ENCODE measurements at regions not wholly inside any gene's neighbourhood (a gene's known extent, or its start where the extent isn't known, plus 50 kb on each side); places are given as distances from the start of the nearest gene placed in this dataset.

DNA sequence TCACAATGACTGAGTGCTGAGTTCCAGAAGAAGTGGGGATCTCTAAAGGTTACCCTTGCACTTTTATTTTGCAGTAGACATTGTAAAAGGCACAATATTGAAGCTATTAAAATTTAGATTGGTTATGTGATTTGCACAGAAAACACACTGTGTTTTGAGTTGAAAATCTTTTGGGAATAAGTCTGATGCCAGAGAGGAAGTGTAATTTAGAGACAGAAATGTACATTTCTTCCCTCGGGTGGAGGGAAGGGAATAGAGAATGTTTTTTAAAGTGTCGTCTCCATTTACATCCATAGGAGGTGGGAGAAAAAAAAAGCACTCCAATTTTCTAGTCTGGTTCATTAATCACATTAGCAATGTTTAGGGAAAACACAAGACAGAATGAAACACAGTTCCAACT, 465.8 kb downstream of the OLFM4 start:
- TF ChIP-seq EZH2 (IDR thresholded peaks at IDR 0.05; ENCODE audit: borderline replicate concordance, low read depth, low read length, poor library complexity, severe bottlenecking): no peak
- TF ChIP-seq, protein P1, sequence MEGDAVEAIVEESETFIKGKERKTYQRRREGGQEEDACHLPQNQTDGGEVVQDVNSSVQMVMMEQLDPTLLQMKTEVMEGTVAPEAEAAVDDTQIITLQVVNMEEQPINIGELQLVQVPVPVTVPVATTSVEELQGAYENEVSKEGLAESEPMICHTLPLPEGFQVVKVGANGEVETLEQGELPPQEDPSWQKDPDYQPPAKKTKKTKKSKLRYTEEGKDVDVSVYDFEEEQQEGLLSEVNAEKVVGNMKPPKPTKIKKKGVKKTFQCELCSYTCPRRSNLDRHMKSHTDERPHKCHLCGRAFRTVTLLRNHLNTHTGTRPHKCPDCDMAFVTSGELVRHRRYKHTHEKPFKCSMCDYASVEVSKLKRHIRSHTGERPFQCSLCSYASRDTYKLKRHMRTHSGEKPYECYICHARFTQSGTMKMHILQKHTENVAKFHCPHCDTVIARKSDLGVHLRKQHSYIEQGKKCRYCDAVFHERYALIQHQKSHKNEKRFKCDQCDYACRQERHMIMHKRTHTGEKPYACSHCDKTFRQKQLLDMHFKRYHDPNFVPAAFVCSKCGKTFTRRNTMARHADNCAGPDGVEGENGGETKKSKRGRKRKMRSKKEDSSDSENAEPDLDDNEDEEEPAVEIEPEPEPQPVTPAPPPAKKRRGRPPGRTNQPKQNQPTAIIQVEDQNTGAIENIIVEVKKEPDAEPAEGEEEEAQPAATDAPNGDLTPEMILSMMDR (conservative IDR thresholded peaks at IDR 0.05; ENCODE audit: low read depth, low read length): no peak
- Histone ChIP-seq H3K27me3 (replicated peaks; ENCODE audit: insufficient read depth, low read depth, low read length, poor library complexity) (no peaks in the 10 kb centered on the region), H3K27ac (ENCODE audit: low read depth, low read length, poor library complexity, severe bottlenecking) (no peak overlapping the region), H3K36me3 (ENCODE audit: insufficient read depth, low read length, poor library complexity, severe bottlenecking) (no peaks in the 10 kb centered on the region), H3K4me3 (ENCODE audit: low read depth, low read length, poor library complexity, severe bottlenecking) (no peak overlapping the region), H3K4me1 (ENCODE audit: insufficient read depth, low read length, poor library complexity, severe bottlenecking) (no peaks in the 10 kb centered on the region), H3K9me3 (ENCODE audit: low read depth, low read length, poor library complexity, severe bottlenecking) (no peaks in the 10 kb centered on the region)
- no TSS peak for BruUV-seq (replicated peaks)
- ChIA-PET POLR2A (ENCODE audit: low non-redundant PET) (no interaction called here), CTCF (interaction anchor here (0.6 kb wide), 1 partner anchor 517 kb away, joined by 3 read pairs; no protein-coding TSS in a partner anchor)
- intact Hi-C loops (cut with micrococcal nuclease; ENCODE audit: unreplicated experiment): no loop called here
- DNase-seq (ENCODE audit: low spot score): no peak

DNA sequence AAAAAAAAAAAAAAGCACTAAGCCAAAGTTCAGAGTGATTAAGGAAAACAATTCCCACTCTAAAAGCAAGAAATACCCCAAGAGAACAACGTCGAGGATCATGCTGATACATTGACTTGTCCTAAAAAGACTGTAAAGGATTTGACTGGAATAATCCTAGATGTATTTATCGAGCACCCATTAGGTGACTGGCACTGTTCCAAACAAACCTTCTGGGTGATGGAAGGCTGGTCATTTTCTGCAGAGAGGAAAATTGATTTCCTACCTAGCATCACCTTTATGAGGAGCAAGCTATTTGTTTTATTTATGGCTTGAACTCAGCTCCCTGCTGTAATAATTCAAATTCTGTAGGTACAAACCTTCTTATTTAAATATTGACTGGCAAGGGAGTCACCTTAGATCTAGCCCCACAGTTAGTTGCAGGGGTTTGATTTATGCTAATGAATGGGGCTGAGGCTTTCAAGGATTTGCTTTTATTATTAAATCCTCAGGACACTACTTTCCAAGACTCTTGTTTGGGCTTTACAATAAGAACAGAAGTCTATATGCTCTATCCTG, 471.0 kb downstream of the OLFM4 start:
- no TSS peak for BruUV-seq (replicated peaks)
- intact Hi-C loops (cut with micrococcal nuclease; ENCODE audit: unreplicated experiment): no loop called here
- no peak for TF ChIP-seq EZH2 (IDR thresholded peaks at IDR 0.05; ENCODE audit: borderline replicate concordance, low read depth, low read length, poor library complexity, severe bottlenecking)
- TF ChIP-seq, protein P1 (conservative IDR thresholded peaks at IDR 0.05; ENCODE audit: low read depth, low read length): no peak
- H3K27me3 ChIP-seq (replicated peaks; ENCODE audit: insufficient read depth, low read depth, low read length, poor library complexity): no peaks in the 10 kb centered on the region
- ChIA-PET CTCF (no interaction called here), POLR2A (ENCODE audit: low non-redundant PET) (no interaction called here)
- H3K36me3 ChIP-seq (ENCODE audit: insufficient read depth, low read length, poor library complexity, severe bottlenecking): no peaks in the 10 kb centered on the region
- H3K9me3 ChIP-seq (ENCODE audit: low read depth, low read length, poor library complexity, severe bottlenecking): no peaks in the 10 kb centered on the region
- H3K27ac ChIP-seq (ENCODE audit: low read depth, low read length, poor library complexity, severe bottlenecking): no peak overlapping the region
- no peaks in the 10 kb centered on the region for H3K4me1 ChIP-seq (ENCODE audit: insufficient read depth, low read length, poor library complexity, severe bottlenecking)
- no peak for DNase-seq (ENCODE audit: low spot score)
- H3K4me3 ChIP-seq (ENCODE audit: low read depth, low read length, poor library complexity, severe bottlenecking): no peak overlapping the region

DNA sequence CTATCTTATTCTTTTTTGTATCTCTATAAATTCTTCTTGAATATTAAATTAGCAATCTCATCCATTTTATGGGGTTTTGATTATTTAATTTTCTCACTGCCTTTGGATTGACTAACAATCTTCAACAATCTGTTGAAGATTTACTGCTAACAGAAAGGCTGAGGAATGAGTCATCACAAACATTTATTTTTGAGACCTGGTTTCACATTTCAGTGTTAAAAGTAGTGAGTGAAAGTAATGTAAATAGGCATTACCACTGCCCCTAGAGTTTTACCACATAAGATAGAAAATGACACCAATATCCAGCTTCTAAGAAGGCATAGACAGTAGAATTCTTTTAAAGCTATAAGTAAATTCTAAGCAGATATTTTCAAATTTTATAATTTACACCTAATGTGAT, 472.8 kb downstream of the OLFM4 start:
- no TSS peak for BruUV-seq (replicated peaks)
- H3K27me3 ChIP-seq (replicated peaks; ENCODE audit: insufficient read depth, low read depth, low read length, poor library complexity): no peaks in the 10 kb centered on the region
- H3K9me3 ChIP-seq (ENCODE audit: low read depth, low read length, poor library complexity, severe bottlenecking): no peaks in the 10 kb centered on the region
- no peak overlapping the region for H3K27ac ChIP-seq (ENCODE audit: low read depth, low read length, poor library complexity, severe bottlenecking)
- H3K4me1 ChIP-seq (ENCODE audit: insufficient read depth, low read length, poor library complexity, severe bottlenecking): no peaks in the 10 kb centered on the region
- H3K4me3 ChIP-seq (ENCODE audit: low read depth, low read length, poor library complexity, severe bottlenecking): no peak overlapping the region
- no peak for TF ChIP-seq EZH2 (IDR thresholded peaks at IDR 0.05; ENCODE audit: borderline replicate concordance, low read depth, low read length, poor library complexity, severe bottlenecking)
- TF ChIP-seq, protein P1 (conservative IDR thresholded peaks at IDR 0.05; ENCODE audit: low read depth, low read length): no peak
- intact Hi-C loops (cut with micrococcal nuclease; ENCODE audit: unreplicated experiment): no loop called here
- DNase-seq (ENCODE audit: low spot score): no peak
- CTCF ChIA-PET: no interaction called here
- no peaks in the 10 kb centered on the region for H3K36me3 ChIP-seq (ENCODE audit: insufficient read depth, low read length, poor library complexity, severe bottlenecking)
- POLR2A ChIA-PET (ENCODE audit: low non-redundant PET): no interaction called here

Data from A673 (cell line).